GM21529 (cell line): ENCODE measurements at regions not wholly inside any gene's neighbourhood (a gene's known extent, or its start where the extent isn't known, plus 50 kb on each side); places are given as distances from the start of the nearest gene placed in this dataset.
A peak's percentile ranks its signal among the peaks of the same experiment; 100 is the strongest.
"Not testable (repeated sequence)": the region's sequence is repeated elsewhere in the genome, so short reads cannot be mapped to it uniquely, and the experiment has no call there.

Experiments
- ATAC-seq: cut with Tn5 transposase; IDR thresholded peaks from one replicate; pipeline ENCODE4 v1.9.1; 2021; ENCODE audit not compliant: unreplicated experiment

GRCh38 chr18:67143028-67143427 is 373.5 kb downstream of the DSEL start:
- no peak for ATAC-seq

GRCh38 chr18:67142604-67143003 is 373.9 kb downstream of the DSEL start:
- no peak for ATAC-seq

- ATAC-seq, result no peak
Observed at GRCh38 chr18:67140495-67140894, 376.0 kb downstream of the DSEL start.

- ATAC-seq, result no peak
Observed at GRCh38 chr18:67139899-67140298, 376.6 kb downstream of the DSEL start.

GRCh38 chr18:67135981-67136380 is 380.5 kb downstream of the DSEL start:
- no peak for ATAC-seq

- no peak for ATAC-seq
Observed at GRCh38 chr18:67134911-67135310, 381.6 kb downstream of the DSEL start.

- ATAC-seq, result no peak
Observed at GRCh38 chr18:67133669-67134068, 382.9 kb downstream of the DSEL start.

GRCh38 chr18:67132919-67133318 is 383.6 kb downstream of the DSEL start:
- no peak for ATAC-seq

- no peak for ATAC-seq
Observed at GRCh38 chr18:67131498-67131897, 385.0 kb downstream of the DSEL start.

GRCh38 chr18:67126751-67127150 is 389.8 kb downstream of the DSEL start:
- not testable (repeated sequence) for ATAC-seq

GRCh38 chr18:67123901-67124300 is 392.6 kb downstream of the DSEL start:
- ATAC-seq, result no peak

- ATAC-seq, result no peak
Observed at GRCh38 chr18:67117804-67118203, 398.7 kb downstream of the DSEL start.

GRCh38 chr18:67109535-67109934 is 407.0 kb downstream of the DSEL start:
- ATAC-seq, result no peak

- no peak for ATAC-seq
Observed at GRCh38 chr18:67108894-67109293, 407.6 kb downstream of the DSEL start.

GRCh38 chr18:67104700-67105284 is 411.7 kb downstream of the DSEL start:
- peak; percentile 93 for ATAC-seq

GRCh38 chr18:67094123-67094522 is 422.4 kb downstream of the DSEL start:
- ATAC-seq, result no peak

- no peak for ATAC-seq
Observed at GRCh38 chr18:67092141-67092540, 424.4 kb downstream of the DSEL start.

- no peak for ATAC-seq
Observed at GRCh38 chr18:67081482-67082211, 434.9 kb downstream of the DSEL start.

GRCh38 chr18:67080601-67081000 is 435.9 kb downstream of the DSEL start:
- ATAC-seq, result no peak

GRCh38 chr18:67074309-67074708 is 442.2 kb downstream of the DSEL start:
- no peak for ATAC-seq

GRCh38 chr18:67072791-67073190 is 443.7 kb downstream of the DSEL start:
- ATAC-seq, result no peak

GRCh38 chr18:67068608-67069007 is 447.9 kb downstream of the DSEL start:
- ATAC-seq, result no peak

GRCh38 chr18:67047334-67047733 is 443.4 kb upstream of the CDH19 start:
- ATAC-seq, result no peak
